Astrocyte (in vitro differentiated cells and primary cell): ENCODE measurements at regions not wholly inside any gene's neighbourhood (a gene's known extent, or its start where the extent isn't known, plus 50 kb on each side); places are given as distances from the start of the nearest gene placed in this dataset.

Source experiments
- DNase-seq: peaks from one replicate; pipeline ENCODE4 v3.0.0-alpha.2; 2010; ENCODE audit warnings: low read depth
- FAIRE-seq: peaks from 2 replicates; lab custom pipeline; 2011; peaks lifted over from hg19 to GRCh38; lab: Jason Lieb, UNC
- H2AFZ ChIP-seq: 2 replicates; pipeline ENCODE4 v1.6.0; 2012; ENCODE audit warnings: low read depth, low read length, inconsistent platforms
- H3K27ac ChIP-seq: 2 replicates; pipeline ENCODE4 v1.5.1; 2011; ENCODE audit warnings: low read depth, low read length, inconsistent platforms
- H3K27me3 ChIP-seq: 2 replicates; pipeline ENCODE4 v1.6.0; 2011; ENCODE audit warnings: low read length, inconsistent platforms; ENCODE audit not compliant: insufficient read depth
- H3K36me3 ChIP-seq: 2 replicates; pipeline ENCODE4 v1.5.1; 2011; ENCODE audit warnings: low read length, inconsistent platforms; ENCODE audit not compliant: insufficient read depth
- H3K4me1 ChIP-seq: 2 replicates; pipeline ENCODE4 v1.5.1; 2011; ENCODE audit warnings: low read length, inconsistent platforms; ENCODE audit not compliant: insufficient read depth
- H3K4me2 ChIP-seq: 2 replicates; pipeline ENCODE4 v1.6.0; 2012; ENCODE audit warnings: low read length, inconsistent platforms
- H3K4me3 ChIP-seq: 2 replicates; pipeline ENCODE4 v1.5.1; 2011; ENCODE audit warnings: low read depth, mild to moderate bottlenecking, low read length, inconsistent platforms; ENCODE audit not compliant: insufficient read depth
- H3K79me2 ChIP-seq: 2 replicates; pipeline ENCODE4 v1.6.0; 2012; ENCODE audit warnings: mild to moderate bottlenecking, low read length, inconsistent platforms; ENCODE audit not compliant: insufficient read depth
- H3K9ac ChIP-seq: 2 replicates; pipeline ENCODE4 v1.6.0; 2012; ENCODE audit warnings: mild to moderate bottlenecking, low read length, inconsistent platforms
- H3K9me3 ChIP-seq: 2 replicates; pipeline ENCODE4 v1.5.1; 2012; ENCODE audit warnings: low read depth, mild to moderate bottlenecking, low read length, inconsistent platforms; ENCODE audit not compliant: insufficient read depth
- H4K20me1 ChIP-seq: 2 replicates; pipeline ENCODE4 v1.6.0; 2012; ENCODE audit warnings: low read length, inconsistent platforms; ENCODE audit not compliant: insufficient read depth
- H3K27ac Mint-ChIP-seq: one replicate; pipeline ENCODE4 v1.8.0; 2021; ENCODE audit warnings: mild to moderate bottlenecking, mixed read lengths; ENCODE audit not compliant: unreplicated experiment
- H3K27me3 Mint-ChIP-seq: one replicate; pipeline ENCODE4 v1.8.0; 2021; ENCODE audit warnings: low read depth, mixed read lengths; ENCODE audit not compliant: unreplicated experiment
- H3K36me3 Mint-ChIP-seq: one replicate; pipeline ENCODE4 v1.8.0; 2021; ENCODE audit warnings: low read depth, mixed read lengths; ENCODE audit not compliant: unreplicated experiment
- H3K4me1 Mint-ChIP-seq: one replicate; pipeline ENCODE4 v1.8.0; 2021; ENCODE audit warnings: low read depth, mixed read lengths; ENCODE audit not compliant: unreplicated experiment
- H3K4me3 Mint-ChIP-seq: one replicate; pipeline ENCODE4 v1.8.0; 2021; ENCODE audit warnings: mild to moderate bottlenecking, moderate library complexity, mixed read lengths; ENCODE audit not compliant: unreplicated experiment
- H3K9me3 Mint-ChIP-seq: one replicate; pipeline ENCODE4 v1.8.0; 2021; ENCODE audit warnings: mild to moderate bottlenecking, mixed read lengths; ENCODE audit not compliant: unreplicated experiment
- CTCF ChIP-seq: IDR thresholded peaks from 2 replicates; pipeline ENCODE4 v1.5.1; 2011; ENCODE audit warnings: low read depth, mild to moderate bottlenecking, inconsistent platforms, low read length, moderate library complexity; ENCODE audit not compliant: insufficient read depth
- EZH2 ChIP-seq: IDR thresholded peaks from 2 replicates; pipeline ENCODE4 v1.6.1; 2012; ENCODE audit warnings: mild to moderate bottlenecking, low read length, inconsistent platforms; ENCODE audit not compliant: insufficient read depth

GRCh38 chr3:106022913-106023312, 154.1 kb upstream of the CBLB start:
- H3K27ac ChIP-seq: no peak overlapping the region
- no peaks in the 10 kb centered on the region for H3K9me3 Mint-ChIP-seq
- no peak overlapping the region for H3K4me3 ChIP-seq
- no peak overlapping the region for H3K9ac ChIP-seq
- H3K4me2 ChIP-seq: no peak overlapping the region
- no peaks in the 10 kb centered on the region for H3K27me3 ChIP-seq
- no peak overlapping the region for H3K4me3 Mint-ChIP-seq
- no peaks in the 10 kb centered on the region for H3K9me3 ChIP-seq
- H3K4me1 ChIP-seq: no peaks in the 10 kb centered on the region
- no peak for DNase-seq
- no peak overlapping the region for H3K27ac Mint-ChIP-seq
- H3K79me2 ChIP-seq: no peaks in the 10 kb centered on the region
- H2AFZ ChIP-seq: no peak overlapping the region
- no peak for FAIRE-seq
- no peaks in the 10 kb centered on the region for H3K36me3 Mint-ChIP-seq
- TF ChIP-seq CTCF: no peak
- TF ChIP-seq EZH2: no peak
- H3K4me1 Mint-ChIP-seq: peaks cover 4% of the 10 kb centered on the region
- H3K36me3 ChIP-seq: no peaks in the 10 kb centered on the region
- H4K20me1 ChIP-seq: no peaks in the 10 kb centered on the region
- H3K27me3 Mint-ChIP-seq: no peaks in the 10 kb centered on the region

GRCh38 chr3:106025151-106025722, 156.4 kb upstream of the CBLB start:
- Histone ChIP-seq H3K27ac (no peak overlapping the region), H3K4me2 (no peak overlapping the region), H3K4me3 (no peak overlapping the region), H2AFZ (peak overlapping the region; percentile 35), H3K36me3 (no peaks in the 10 kb centered on the region), H3K27me3 (no peaks in the 10 kb centered on the region), H3K9ac (no peak overlapping the region), H3K4me1 (no peaks in the 10 kb centered on the region), H3K9me3 (no peaks in the 10 kb centered on the region), H3K79me2 (no peaks in the 10 kb centered on the region), H4K20me1 (no peaks in the 10 kb centered on the region)
- Mint-ChIP-seq H3K36me3 (no peaks in the 10 kb centered on the region), H3K27me3 (no peaks in the 10 kb centered on the region), H3K4me3 (no peak overlapping the region), H3K4me1 (peaks cover 4% of the 10 kb centered on the region), H3K27ac (no peak overlapping the region), H3K9me3 (no peaks in the 10 kb centered on the region)
- no peak for FAIRE-seq
- no peak for TF ChIP-seq EZH2
- TF ChIP-seq CTCF: no peak
- DNase-seq: peak; percentile 4

GRCh38 chr3:106029954-106030626, 161.3 kb upstream of the CBLB start:
- peaks cover 4% of the 10 kb centered on the region for H3K27me3 Mint-ChIP-seq

More at GRCh38 chr3:106029954-106030626, 161.3 kb upstream of the CBLB start:
- no peaks in the 10 kb centered on the region for H3K36me3 ChIP-seq
- peak overlapping the region; percentile 35 for H3K27ac ChIP-seq
- H3K9me3 ChIP-seq: no peaks in the 10 kb centered on the region
- no peak overlapping the region for H2AFZ ChIP-seq
- TF ChIP-seq CTCF (no peak), EZH2 (no peak)
- H3K9me3 Mint-ChIP-seq: no peaks in the 10 kb centered on the region
- H3K4me3 Mint-ChIP-seq: no peak overlapping the region
- no peaks in the 10 kb centered on the region for H3K79me2 ChIP-seq
- no peak overlapping the region for H3K27ac Mint-ChIP-seq
- H3K4me1 ChIP-seq: no peaks in the 10 kb centered on the region
- FAIRE-seq (no peak), DNase-seq (peak; percentile 7)
- H3K36me3 Mint-ChIP-seq: no peaks in the 10 kb centered on the region
- H3K4me3 ChIP-seq: no peak overlapping the region
- H3K27me3 ChIP-seq: no peaks in the 10 kb centered on the region
- peaks cover 4% of the 10 kb centered on the region for H3K4me1 Mint-ChIP-seq
- H3K9ac ChIP-seq: no peak overlapping the region
- no peaks in the 10 kb centered on the region for H4K20me1 ChIP-seq
- H3K4me2 ChIP-seq: no peak overlapping the region
